Thoracic aorta (tissue), 2 donors: ENCODE measurements at regions not wholly inside any gene's neighbourhood (a gene's known extent, or its start where the extent isn't known, plus 50 kb on each side); places are given as distances from the start of the nearest gene placed in this dataset.

ENCODE experiments used
- ATAC-seq: fragments of 150-250 bp; one replicate; pipeline ENCODE4 v1.8.0; 2017; ENCODE audit warnings: low read depth; ENCODE audit not compliant: insufficient number of reproducible peaks, low FRiP score
- DNase-seq: peaks from one replicate; pipeline ENCODE4 v3.0.0-alpha.2; 2020; ENCODE audit warnings: low spot score
- H3K27ac ChIP-seq, 2 donors: fragments of 200-600 bp; sonication (generic); 1 replicate in 1 of 2; 2 replicates in 1 of 2; pipeline ENCODE4 v1.5.1; 2016; ENCODE audit warnings: mild to moderate bottlenecking in 2 of 2, moderate library complexity in 2 of 2
- H3K27me3 ChIP-seq: fragments of 200-600 bp; sonication (generic); replicated peaks from 2 replicates; pipeline ENCODE4 v1.6.0; 2016; ENCODE audit warnings: mild to moderate bottlenecking; ENCODE audit not compliant: insufficient read depth
- H3K36me3 ChIP-seq: fragments of 200-600 bp; sonication (generic); one replicate; pipeline ENCODE4 v1.5.1; 2016
- H3K4me1 ChIP-seq, 2 donors: fragments of 200-600 bp; sonication (generic); 1 replicate in 1 of 2; 2 replicates in 1 of 2; pipeline versions ENCODE4 v1.5.1 to v1.6.0; 2016; ENCODE audit warnings: low read depth in 2 of 2, mild to moderate bottlenecking in 1 of 2; ENCODE audit not compliant: control insufficient read depth in 1 of 2
- H3K4me3 ChIP-seq: fragments of 200-600 bp; sonication (generic); 2 replicates; pipeline ENCODE4 v1.5.1; 2016; ENCODE audit warnings: mild to moderate bottlenecking
- H3K9me3 ChIP-seq: fragments of 200-600 bp; sonication (generic); 2 replicates; pipeline ENCODE4 v1.5.1; 2016
- TF ChIP-seq, protein P1 (sequence below): fragments of 200-600 bp; sonication (generic); IDR thresholded peaks from one replicate; pipeline ENCODE4 v1.5.1; 2019; ENCODE audit warnings: antibody characterized with exemption

DNA sequence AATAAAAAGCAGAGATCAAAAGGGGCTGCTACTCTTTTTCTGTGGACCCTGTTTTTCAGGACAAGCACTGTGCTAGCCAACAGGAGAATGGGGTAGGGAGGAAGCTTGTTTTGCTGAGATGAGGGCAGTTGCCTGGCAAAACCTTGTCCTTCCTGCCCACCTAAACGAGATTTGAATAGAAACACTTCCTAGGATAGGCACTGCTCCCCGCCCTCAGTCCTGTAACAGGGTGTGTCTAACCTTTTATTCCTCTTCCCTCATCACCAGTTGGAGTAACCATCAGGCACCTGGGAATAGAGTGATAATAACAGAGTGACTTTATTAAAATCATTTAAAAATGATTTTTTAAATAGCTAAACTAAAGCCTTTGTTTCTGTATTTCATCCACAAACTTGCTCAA is 368.8 kb downstream of the LNPK start:
- no peak overlapping the region for H3K4me3 ChIP-seq
- H3K36me3 ChIP-seq, result no peaks in the 10 kb centered on the region
- no peak for ATAC-seq
- no peak overlapping the region for H3K27ac ChIP-seq
- H3K9me3 ChIP-seq, result no peaks in the 10 kb centered on the region
- no peak for DNase-seq
- H3K27me3 ChIP-seq, result no peaks in the 10 kb centered on the region
- TF ChIP-seq, protein P1, sequence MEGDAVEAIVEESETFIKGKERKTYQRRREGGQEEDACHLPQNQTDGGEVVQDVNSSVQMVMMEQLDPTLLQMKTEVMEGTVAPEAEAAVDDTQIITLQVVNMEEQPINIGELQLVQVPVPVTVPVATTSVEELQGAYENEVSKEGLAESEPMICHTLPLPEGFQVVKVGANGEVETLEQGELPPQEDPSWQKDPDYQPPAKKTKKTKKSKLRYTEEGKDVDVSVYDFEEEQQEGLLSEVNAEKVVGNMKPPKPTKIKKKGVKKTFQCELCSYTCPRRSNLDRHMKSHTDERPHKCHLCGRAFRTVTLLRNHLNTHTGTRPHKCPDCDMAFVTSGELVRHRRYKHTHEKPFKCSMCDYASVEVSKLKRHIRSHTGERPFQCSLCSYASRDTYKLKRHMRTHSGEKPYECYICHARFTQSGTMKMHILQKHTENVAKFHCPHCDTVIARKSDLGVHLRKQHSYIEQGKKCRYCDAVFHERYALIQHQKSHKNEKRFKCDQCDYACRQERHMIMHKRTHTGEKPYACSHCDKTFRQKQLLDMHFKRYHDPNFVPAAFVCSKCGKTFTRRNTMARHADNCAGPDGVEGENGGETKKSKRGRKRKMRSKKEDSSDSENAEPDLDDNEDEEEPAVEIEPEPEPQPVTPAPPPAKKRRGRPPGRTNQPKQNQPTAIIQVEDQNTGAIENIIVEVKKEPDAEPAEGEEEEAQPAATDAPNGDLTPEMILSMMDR, result no peak
- no peaks in the 10 kb centered on the region for H3K4me1 ChIP-seq

DNA sequence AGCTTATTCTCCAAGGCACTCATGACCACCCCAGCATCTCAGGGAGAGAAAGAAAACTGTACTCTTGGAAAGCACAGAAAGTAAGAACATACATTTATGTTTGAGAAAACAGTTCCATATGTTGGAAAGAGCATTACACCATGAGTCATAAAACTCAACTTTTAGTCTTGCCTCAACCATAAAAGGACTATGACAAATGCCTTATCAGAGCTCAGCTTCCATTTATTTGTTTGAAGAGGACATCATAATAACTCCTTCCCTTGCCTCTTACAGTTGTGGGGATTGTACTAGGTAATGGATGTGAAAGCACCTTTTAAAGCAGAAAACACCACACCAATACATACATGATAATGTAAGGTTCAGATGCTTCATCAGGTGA is 370.8 kb downstream of the LNPK start:
- Histone ChIP-seq H3K27me3 (no peaks in the 10 kb centered on the region), H3K4me3 (no peak overlapping the region), H3K27ac (no peak overlapping the region), H3K9me3 (no peaks in the 10 kb centered on the region), H3K4me1 (no peaks in the 10 kb centered on the region), H3K36me3 (no peaks in the 10 kb centered on the region)
- ATAC-seq, result no peak
- no peak for DNase-seq
- TF ChIP-seq, protein P1, result no peak

DNA sequence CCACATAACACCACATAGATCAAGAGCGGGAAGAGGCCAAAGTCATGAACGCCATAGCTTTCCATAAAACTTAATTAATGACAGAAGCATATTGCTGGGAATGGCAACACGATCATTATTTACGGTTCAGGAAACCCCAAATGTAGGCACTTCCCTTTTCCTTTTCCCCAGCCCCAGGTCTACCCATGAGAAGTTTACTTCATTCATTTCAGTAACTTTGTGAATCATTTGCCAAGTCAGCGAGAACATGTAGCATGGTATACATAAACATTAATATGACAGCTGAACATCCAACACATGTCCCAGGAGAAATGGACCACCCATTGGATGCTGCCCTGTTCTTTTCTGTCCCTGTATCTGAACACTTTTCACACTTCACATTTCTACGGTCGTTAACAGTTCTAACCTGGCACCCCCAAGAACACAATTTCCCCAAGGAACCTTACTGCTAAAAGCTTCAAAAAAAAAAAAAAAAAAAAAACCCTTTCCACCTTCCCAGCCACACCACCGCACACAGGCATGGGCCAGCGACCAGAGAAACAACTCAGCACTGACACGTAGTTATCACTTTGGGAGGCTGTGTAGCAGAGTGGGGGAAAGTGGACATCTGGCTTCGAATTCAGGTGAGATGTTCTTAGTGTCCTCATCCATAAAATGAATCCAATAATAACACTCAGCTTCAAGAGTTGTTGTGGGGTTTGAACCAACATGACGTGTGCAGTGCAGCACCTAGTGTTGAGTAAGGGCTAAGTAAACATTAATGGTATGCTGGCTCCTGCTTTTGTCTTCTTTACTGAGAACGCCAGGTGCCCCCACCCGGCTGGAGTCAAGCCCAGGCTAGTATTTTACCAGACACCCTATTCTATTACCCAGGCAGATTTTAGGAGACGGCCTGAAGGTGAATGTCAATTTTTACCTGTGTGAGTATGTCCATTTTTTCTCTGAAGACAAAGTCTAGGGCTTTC is 371.5 kb downstream of the LNPK start:
- Histone ChIP-seq H3K4me3 (no peak overlapping the region), H3K4me1 (no peaks in the 10 kb centered on the region), H3K36me3 (no peaks in the 10 kb centered on the region), H3K27me3 (no peaks in the 10 kb centered on the region), H3K27ac (no peak overlapping the region), H3K9me3 (no peaks in the 10 kb centered on the region)
- TF ChIP-seq, protein P1, result no peak
- ATAC-seq (no peak), DNase-seq (no peak)

- ATAC-seq, result no peak
Measured at GRCh38 chr2:175628243-175628642, 373.8 kb downstream of the LNPK start.

GRCh38 chr2:175627405-175627804 is 374.7 kb downstream of the LNPK start:
- ATAC-seq (no peak), DNase-seq (no peak)
- H3K4me1 ChIP-seq, result no peaks in the 10 kb centered on the region
- H3K4me3 ChIP-seq, result no peak overlapping the region
- no peaks in the 10 kb centered on the region for H3K36me3 ChIP-seq
- no peaks in the 10 kb centered on the region for H3K27me3 ChIP-seq
- H3K27ac ChIP-seq, result no peak overlapping the region
- H3K9me3 ChIP-seq, result no peaks in the 10 kb centered on the region
- TF ChIP-seq, protein P1, result no peak

More at GRCh38 chr2:175628243-175628642, 373.8 kb downstream of the LNPK start:
- no peaks in the 10 kb centered on the region for H3K4me1 ChIP-seq
- TF ChIP-seq, protein P1, result no peak
- H3K36me3 ChIP-seq, result no peaks in the 10 kb centered on the region
- no peaks in the 10 kb centered on the region for H3K27me3 ChIP-seq
- H3K9me3 ChIP-seq, result no peaks in the 10 kb centered on the region
- DNase-seq, result no peak
- H3K4me3 ChIP-seq, result no peak overlapping the region
- no peak overlapping the region for H3K27ac ChIP-seq
